Lower leg skin (tissue), 3 donors: ENCODE measurements at regions not wholly inside any gene's neighbourhood (a gene's known extent, or its start where the extent isn't known, plus 50 kb on each side); places are given as distances from the start of the nearest gene placed in this dataset.

Experiments
- CTCF ChIP-seq, 3 donors: fragments of 450-650 bp; IDR thresholded peaks; one replicate each; pipeline ENCODE4 v1.5.1; 2016; ENCODE audit warnings: antibody characterized with exemption in 3 of 3, mild to moderate bottlenecking in 3 of 3, moderate library complexity in 2 of 3
- POLR2A ChIP-seq, 2 donors: fragments of 450-650 bp; IDR thresholded peaks; one replicate each; pipeline ENCODE4 v1.6.1; 2016 to 2017; ENCODE audit warnings: antibody characterized with exemption in 2 of 2, mild to moderate bottlenecking in 1 of 2, moderate library complexity in 1 of 2

DNA sequence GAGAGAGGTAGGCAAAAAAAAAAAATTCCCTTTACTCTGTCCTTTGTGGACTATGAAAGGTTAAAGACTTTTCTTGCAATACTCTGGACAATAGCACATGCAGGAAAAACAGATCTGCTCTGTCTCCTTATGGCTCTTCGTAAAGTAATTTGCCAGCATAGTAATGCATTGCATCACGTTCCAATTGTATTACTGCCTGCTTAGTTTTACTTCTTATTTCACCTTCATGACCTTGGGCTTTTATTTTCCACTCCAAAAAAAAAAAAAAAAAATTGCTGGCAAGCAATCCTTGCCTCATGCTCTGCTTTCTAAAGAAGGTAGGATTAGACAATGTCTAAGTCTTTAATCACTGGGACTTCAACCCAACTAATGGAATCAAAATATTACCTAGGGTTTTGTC lies 1802.7 kb downstream of the SUCLG1 start:
- TF ChIP-seq CTCF (IDR thresholded peaks at IDR 0.05), result no peak
- no peak for TF ChIP-seq POLR2A (IDR thresholded peaks at IDR 0.05)
